GM12878 (cell line): ENCODE measurements at regions not wholly inside any gene's neighbourhood (a gene's known extent, or its start where the extent isn't known, plus 50 kb on each side); places are given as distances from the start of the nearest gene placed in this dataset.

Experiments used
- ATAC-seq: fragments of 200-7000 bp; cut with Tn5 transposase; 3 replicates; pipeline ENCODE4 v1.9.1; 2020; ENCODE audit warnings: mild to moderate bottlenecking, moderate library complexity
- BruUV-seq: library from RNA; stranded (reverse); fragments of 400-500 nt; replicated peaks from 2 replicates; lab custom pipeline; 2021; lab: Mats Ljungman, UMichigan
- CTCF ChIA-PET: fragments of 300-600 bp; sonication (Branson Sonifier 250); formaldehyde crosslinking; extraction: SDS; loops from one replicate; lab custom pipeline; 2021; ENCODE audit warnings: inconsistent platforms; lab: Yijun Ruan, JAX
- POLR2A ChIA-PET: fragments of 350-600 bp; formaldehyde crosslinking; extraction: SDS; loops from one replicate; lab custom pipeline; 2021; ENCODE audit warnings: inconsistent platforms; lab: Charles Lee
- RAD21 ChIA-PET: fragments of 300-600 bp; sonication (Branson Sonifier 250); formaldehyde crosslinking; loops from one replicate; lab custom pipeline; 2023; ENCODE audit warnings: antibody characterized with exemption; ENCODE audit not compliant: unreplicated experiment; lab: Charles Lee
- SMC1A ChIA-PET: fragments of 300-600 bp; sonication (Branson Sonifier 250); formaldehyde crosslinking; loops from one replicate; lab custom pipeline; 2023; ENCODE audit not compliant: unreplicated experiment, uncharacterized antibody; lab: Charles Lee
- DNase-seq: peaks from one replicate; pipeline ENCODE4 v3.0.0-alpha.2; 2011; ENCODE audit warnings: low read depth, low spot score
- FAIRE-seq: peaks from 3 replicates; lab custom pipeline; 2011; peaks lifted over from hg19 to GRCh38; lab: Jason Lieb, UNC
- H2AFZ ChIP-seq: 2 replicates; pipeline ENCODE4 v1.6.0; 2011; ENCODE audit warnings: low read depth, low read length, control low read depth; ENCODE audit not compliant: control insufficient read depth
- H3K27ac ChIP-seq: 2 replicates; pipeline ENCODE4 v1.5.1; 2011; ENCODE audit warnings: control low read depth; ENCODE audit not compliant: control insufficient read depth, insufficient read depth
- H3K27me3 ChIP-seq, 2 experiments: replicated peaks in 1 of 2; 2 replicates each; pipeline versions ENCODE4 v1.6.0 to v1.6.1; 2011; ENCODE audit warnings: low read length in 1 of 2; ENCODE audit not compliant: control insufficient read depth in 2 of 2, insufficient read depth in 2 of 2
- H3K36me3 ChIP-seq, 2 experiments: 2 replicates each; pipeline ENCODE4 v1.5.1; 2011; ENCODE audit warnings: low read length in 1 of 2; ENCODE audit not compliant: control insufficient read depth in 2 of 2, insufficient read depth in 2 of 2
- H3K4me1 ChIP-seq: 2 replicates; pipeline ENCODE4 v1.6.1; 2011; ENCODE audit warnings: mild to moderate bottlenecking, low read length, moderate library complexity, mixed read lengths; ENCODE audit not compliant: control insufficient read depth, insufficient read depth
- H3K4me2 ChIP-seq: 2 replicates; pipeline ENCODE4 v1.6.0; 2011; ENCODE audit warnings: control low read depth; ENCODE audit not compliant: control insufficient read depth, insufficient read depth
- H3K4me3 ChIP-seq: fragments of 200-600 bp; sonication (generic); 2 replicates; pipeline ENCODE4 v1.5.1; 2016
- H3K79me2 ChIP-seq: 2 replicates; pipeline ENCODE4 v1.6.0; 2011; ENCODE audit warnings: low read length; ENCODE audit not compliant: control insufficient read depth, insufficient read depth
- H3K9ac ChIP-seq: 2 replicates; pipeline ENCODE4 v1.8.0; 2011; ENCODE audit warnings: low read length, control low read depth, mixed read lengths; ENCODE audit not compliant: control insufficient read depth, insufficient read depth
- H3K9me3 ChIP-seq: replicated peaks from 3 replicates; pipeline ENCODE4 v1.5.1; 2011; ENCODE audit warnings: mild to moderate bottlenecking, low read length; ENCODE audit not compliant: control insufficient read depth, insufficient read depth
- H4K20me1 ChIP-seq: 2 replicates; pipeline ENCODE4 v1.6.0; 2011; ENCODE audit not compliant: control insufficient read depth, insufficient read depth
- BRCA1 ChIP-seq: IDR thresholded peaks from 2 replicates; pipeline ENCODE4 v1.6.1; 2011; ENCODE audit warnings: low read depth, low read length, improper control_type of control experiment
- CREB1 ChIP-seq: IDR thresholded peaks from 2 replicates; pipeline ENCODE4 v1.6.1; 2012; ENCODE audit warnings: low read depth, mild to moderate bottlenecking, inconsistent platforms
- EED ChIP-seq: sonication (generic); IDR thresholded peaks from 2 replicates; pipeline ENCODE4 v1.6.1; 2016; ENCODE audit warnings: antibody characterized with exemption, low read depth
- JUNB ChIP-seq: IDR thresholded peaks from 2 replicates; pipeline ENCODE4 v1.6.1; 2016; ENCODE audit warnings: antibody characterized with exemption, mild to moderate bottlenecking
- KDM1A ChIP-seq: fragments of 200-600 bp; sonication (generic); IDR thresholded peaks from 2 replicates; pipeline ENCODE4 v1.6.1; 2016; ENCODE audit warnings: borderline replicate concordance
- RCOR1 ChIP-seq: conservative IDR thresholded peaks from 2 replicates; pipeline ENCODE4 v1.6.1; 2012; ENCODE audit warnings: low read depth, low read length, improper control_type of control experiment
- SMC3 ChIP-seq: IDR thresholded peaks from 2 replicates; pipeline ENCODE4 v1.6.1; 2011; ENCODE audit warnings: low read length, improper control_type of control experiment, borderline replicate concordance
- TCF12 ChIP-seq: IDR thresholded peaks from 2 replicates; pipeline ENCODE4 v1.6.1; 2011; ENCODE audit warnings: low read depth, mild to moderate bottlenecking, low read length
- ZBTB11 ChIP-seq: fragments of 450-650 bp; formaldehyde crosslinking; IDR thresholded peaks from 2 replicates; pipeline ENCODE4 v1.5.0; 2022; ENCODE audit warnings: mild to moderate bottlenecking, missing genetic modification characterization
- ZBTB4 ChIP-seq: fragments of 450-650 bp; formaldehyde crosslinking; IDR thresholded peaks from 2 replicates; pipeline ENCODE4 v1.4.0; 2022; ENCODE audit warnings: mild to moderate bottlenecking, moderate library complexity
- WGBS: methylation state at CpG from one replicate; pipeline ENCODE4 v1.1.6; 2016; ENCODE audit warnings: low lambda C conversion rate; ENCODE audit not compliant: insufficient replicate concordance, insufficient coverage; ENCODE audit errors: missing lambda C conversion rate; 5-methylcytosine and 5-hydroxymethylcytosine counted together
- in situ Hi-C: fragments of 300-500 bp; cut with MboI; formaldehyde crosslinking; loops from 9 replicates; pipeline ENCODE4 v1.14.3; 2018; ENCODE audit warnings: mixed read lengths
- intact Hi-C: fragments of 100-400 bp; cut with micrococcal nuclease; formaldehyde crosslinking; loops from one replicate; pipeline ENCODE4 v1.14.2; 2022; ENCODE audit not compliant: unreplicated experiment

GRCh38 chr17:77781536-77781935, 177.0 kb upstream of the TNRC6C start (continued):
- TF ChIP-seq ZBTB4 (CRISPR knock-in tag) (no peak), ZBTB11 (CRISPR knock-in tag) (no peak), RCOR1 (no peak), TCF12 (no peak), EED (no peak), KDM1A (no peak)

GRCh38 chr17:77782201-77782600, 176.3 kb upstream of the TNRC6C start:
- no peaks in the 10 kb centered on the region for H3K79me2 ChIP-seq
- no peaks in the 10 kb centered on the region for H3K27me3 ChIP-seq
- TF ChIP-seq BRCA1, result no peak
- TF ChIP-seq JUNB, result peak; percentile 20; the same call in 1 of the 2 replicates
- TF ChIP-seq SMC3, result no peak
- TF ChIP-seq CREB1, result no peak
- peaks cover 6% of the 10 kb centered on the region; the same call in 1 of the 2 replicates for H3K4me1 ChIP-seq
- no peaks in the 10 kb centered on the region for H3K9me3 ChIP-seq
- SMC1A ChIA-PET, result no interaction called here
- no peak overlapping the region for H3K4me3 ChIP-seq
- H2AFZ ChIP-seq, result no peak overlapping the region
- 7% methylated on average over 10 of the region's 10 CpGs for WGBS
- no peak for DNase-seq
- POLR2A ChIA-PET, result no interaction called here
- no TSS peak for BruUV-seq
- CTCF ChIA-PET, result interaction anchor here (0.9 kb wide), 1 partner anchor 240 kb away, joined by 3 read pairs; no protein-coding TSS in a partner anchor
- ATAC-seq, result peak; percentile 43
- H4K20me1 ChIP-seq, result no peaks in the 10 kb centered on the region
- RAD21 ChIA-PET, result no interaction called here
- in situ Hi-C loops, result no loop called here
- H3K4me2 ChIP-seq, result no peak overlapping the region
- no peaks in the 10 kb centered on the region for H3K36me3 ChIP-seq
- intact Hi-C loops, result no loop called here
- H3K9ac ChIP-seq, result no peak overlapping the region
- FAIRE-seq, result no peak
- H3K27ac ChIP-seq, result no peak overlapping the region
